A673 (cell line): ENCODE measurements at regions not wholly inside any gene's neighbourhood (a gene's known extent, or its start where the extent isn't known, plus 50 kb on each side); places are given as distances from the start of the nearest gene placed in this dataset.

Experiments used
- BruUV-seq: library from RNA; stranded (reverse); fragments of 400-500 nt; replicated peaks from 2 replicates; lab custom pipeline; 2021; lab: Mats Ljungman, UMichigan
- CTCF ChIA-PET: fragments of 300-600 bp; sonication (Branson Sonifier 250); formaldehyde crosslinking; loops from one replicate; lab custom pipeline; 2022; ENCODE audit warnings: antibody characterized with exemption; lab: Charles Lee
- POLR2A ChIA-PET: fragments of 300-600 bp; sonication (Branson Sonifier 250); formaldehyde crosslinking; loops from one replicate; lab custom pipeline; 2022; ENCODE audit warnings: antibody characterized with exemption; ENCODE audit not compliant: low non-redundant PET; lab: Charles Lee
- DNase-seq: peaks from one replicate; pipeline ENCODE4 v3.0.0-alpha.2; 2015; ENCODE audit warnings: low spot score
- H3K27ac ChIP-seq: fragments of 200-600 bp; sonication (generic); 2 replicates; pipeline ENCODE4 v1.5.1; 2016; ENCODE audit warnings: mixed run types, low read depth, mild to moderate bottlenecking, mixed read lengths, antibody characterized with exemption, low read length; ENCODE audit not compliant: poor library complexity, severe bottlenecking
- H3K27me3 ChIP-seq: fragments of 200-600 bp; sonication (generic); replicated peaks from 2 replicates; pipeline ENCODE4 v1.6.1; 2017; ENCODE audit warnings: mixed run types, low read depth, mild to moderate bottlenecking, mixed read lengths, antibody characterized with exemption, low read length; ENCODE audit not compliant: insufficient read depth, poor library complexity
- H3K36me3 ChIP-seq: fragments of 200-600 bp; sonication (generic); 2 replicates; pipeline ENCODE4 v1.6.1; 2016; ENCODE audit warnings: mixed run types, mild to moderate bottlenecking, mixed read lengths, antibody characterized with exemption, low read length; ENCODE audit not compliant: insufficient read depth, poor library complexity, severe bottlenecking
- H3K4me1 ChIP-seq: fragments of 200-600 bp; sonication (generic); 2 replicates; pipeline ENCODE4 v1.6.1; 2017; ENCODE audit warnings: mixed run types, mild to moderate bottlenecking, mixed read lengths, antibody characterized with exemption, low read length; ENCODE audit not compliant: insufficient read depth, poor library complexity, severe bottlenecking
- H3K4me3 ChIP-seq: fragments of 200-600 bp; sonication (generic); 2 replicates; pipeline ENCODE4 v1.5.1; 2016; ENCODE audit warnings: low read depth, mixed run types, mild to moderate bottlenecking, mixed read lengths, low read length; ENCODE audit not compliant: poor library complexity, severe bottlenecking
- H3K9me3 ChIP-seq: fragments of 200-600 bp; sonication (generic); 2 replicates; pipeline ENCODE4 v1.6.1; 2016; ENCODE audit warnings: mixed run types, low read depth, mild to moderate bottlenecking, mixed read lengths, antibody characterized with exemption, low read length; ENCODE audit not compliant: poor library complexity, severe bottlenecking
- EZH2 ChIP-seq: fragments of 200-600 bp; sonication (generic); IDR thresholded peaks from 2 replicates; pipeline ENCODE4 v1.6.1; 2017; ENCODE audit warnings: borderline replicate concordance, low read depth, mild to moderate bottlenecking, mixed read lengths, antibody characterized with exemption, low read length; ENCODE audit not compliant: poor library complexity, severe bottlenecking
- intact Hi-C: fragments of 100-400 bp; cut with micrococcal nuclease; formaldehyde crosslinking; loops from one replicate; pipeline ENCODE4 v1.10.0; 2022; ENCODE audit not compliant: unreplicated experiment
- TF ChIP-seq, protein P1 (sequence below): fragments of 300-800, 200-600 bp; sonication (generic); conservative IDR thresholded peaks from 2 replicates; pipeline ENCODE4 v1.5.1; 2017; ENCODE audit warnings: low read depth, mild to moderate bottlenecking, antibody characterized with exemption, low read length, moderate library complexity, mixed read lengths

- ChIA-PET CTCF (no interaction called here), POLR2A (no interaction called here)
- no peaks in the 10 kb centered on the region for H3K4me1 ChIP-seq
- H3K9me3 ChIP-seq: no peaks in the 10 kb centered on the region
- H3K36me3 ChIP-seq: no peaks in the 10 kb centered on the region
- H3K27me3 ChIP-seq: no peaks in the 10 kb centered on the region
- no peak overlapping the region for H3K27ac ChIP-seq
- no TSS peak for BruUV-seq
- no peak for DNase-seq
- no peak overlapping the region for H3K4me3 ChIP-seq
- TF ChIP-seq, protein P1, sequence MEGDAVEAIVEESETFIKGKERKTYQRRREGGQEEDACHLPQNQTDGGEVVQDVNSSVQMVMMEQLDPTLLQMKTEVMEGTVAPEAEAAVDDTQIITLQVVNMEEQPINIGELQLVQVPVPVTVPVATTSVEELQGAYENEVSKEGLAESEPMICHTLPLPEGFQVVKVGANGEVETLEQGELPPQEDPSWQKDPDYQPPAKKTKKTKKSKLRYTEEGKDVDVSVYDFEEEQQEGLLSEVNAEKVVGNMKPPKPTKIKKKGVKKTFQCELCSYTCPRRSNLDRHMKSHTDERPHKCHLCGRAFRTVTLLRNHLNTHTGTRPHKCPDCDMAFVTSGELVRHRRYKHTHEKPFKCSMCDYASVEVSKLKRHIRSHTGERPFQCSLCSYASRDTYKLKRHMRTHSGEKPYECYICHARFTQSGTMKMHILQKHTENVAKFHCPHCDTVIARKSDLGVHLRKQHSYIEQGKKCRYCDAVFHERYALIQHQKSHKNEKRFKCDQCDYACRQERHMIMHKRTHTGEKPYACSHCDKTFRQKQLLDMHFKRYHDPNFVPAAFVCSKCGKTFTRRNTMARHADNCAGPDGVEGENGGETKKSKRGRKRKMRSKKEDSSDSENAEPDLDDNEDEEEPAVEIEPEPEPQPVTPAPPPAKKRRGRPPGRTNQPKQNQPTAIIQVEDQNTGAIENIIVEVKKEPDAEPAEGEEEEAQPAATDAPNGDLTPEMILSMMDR: no peak
- TF ChIP-seq EZH2: no peak
- intact Hi-C loops: no loop called here
Observed at GRCh38 chr13:42394711-42395085, 122.7 kb downstream of the AKAP11 start.

DNA sequence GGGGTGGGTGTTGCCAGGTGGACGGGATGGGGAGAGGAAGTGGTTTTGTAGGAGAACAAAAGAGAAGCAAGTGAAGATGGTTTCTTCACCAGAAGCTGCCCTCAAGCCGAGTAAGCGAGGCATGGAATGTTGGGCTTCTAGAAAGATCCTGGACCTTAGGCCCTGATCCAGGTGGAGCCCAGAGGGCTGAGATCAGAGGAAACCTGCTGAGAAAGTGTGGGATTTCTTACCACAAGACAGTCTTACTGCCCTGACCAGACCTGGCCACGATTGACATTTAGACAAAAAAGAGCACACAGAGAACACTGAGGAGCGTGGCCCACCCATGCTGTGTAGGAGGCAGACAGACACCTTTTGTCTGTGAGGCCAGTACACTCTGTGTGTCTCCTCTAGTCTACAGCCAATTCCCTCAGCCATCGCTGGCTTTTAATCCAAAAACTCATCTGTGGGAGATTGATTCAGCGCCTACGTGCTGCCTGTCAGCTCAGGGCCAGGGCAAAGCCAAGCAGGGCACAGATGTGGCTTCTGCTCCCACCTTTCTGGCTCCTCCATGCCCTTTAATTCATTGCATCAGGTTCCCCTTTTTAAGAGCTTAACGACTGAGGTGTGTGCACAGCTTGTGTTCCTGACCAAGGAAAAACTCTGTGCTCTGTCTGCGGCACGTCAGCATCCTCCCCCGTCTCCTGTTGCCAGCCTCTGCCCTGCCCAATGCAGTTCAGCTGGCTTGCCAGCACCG lies 123.3 kb downstream of the AKAP11 start:
- intact Hi-C loops: no loop called here
- H3K27me3 ChIP-seq: no peaks in the 10 kb centered on the region
- no peak for DNase-seq
- no TSS peak for BruUV-seq
- no peak overlapping the region for H3K27ac ChIP-seq
- H3K4me3 ChIP-seq: no peak overlapping the region
- no peak for TF ChIP-seq EZH2
- TF ChIP-seq, protein P1: no peak
- ChIA-PET POLR2A (no interaction called here), CTCF (no interaction called here)
- no peaks in the 10 kb centered on the region for H3K36me3 ChIP-seq
- H3K9me3 ChIP-seq: no peaks in the 10 kb centered on the region
- H3K4me1 ChIP-seq: no peaks in the 10 kb centered on the region

DNA sequence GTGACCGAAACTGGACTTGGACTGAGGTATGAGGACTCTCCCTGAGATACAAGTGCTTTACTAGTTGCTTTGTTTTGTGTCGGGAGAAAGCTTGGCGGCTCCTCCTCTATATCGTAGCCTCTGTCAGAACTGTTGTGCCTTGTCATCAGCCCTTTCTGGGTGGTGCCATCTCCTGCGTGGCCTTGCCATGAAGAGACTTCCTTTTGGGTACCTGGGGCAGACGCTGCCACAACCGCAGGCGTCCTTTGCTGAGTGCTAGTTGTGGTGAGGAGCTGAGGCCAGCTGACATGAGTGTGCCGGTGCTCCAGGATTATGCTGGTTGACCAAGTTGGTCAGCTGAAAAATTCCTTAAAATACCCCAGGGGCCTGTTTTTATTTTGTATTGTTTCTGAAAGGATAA lies 124.5 kb downstream of the AKAP11 start:
- ChIA-PET POLR2A (no interaction called here), CTCF (no interaction called here)
- Histone ChIP-seq H3K9me3 (no peaks in the 10 kb centered on the region), H3K4me3 (no peak overlapping the region), H3K27me3 (no peaks in the 10 kb centered on the region), H3K36me3 (no peaks in the 10 kb centered on the region), H3K27ac (no peak overlapping the region), H3K4me1 (no peaks in the 10 kb centered on the region)
- no peak for DNase-seq
- TF ChIP-seq EZH2: no peak
- TF ChIP-seq, protein P1: no peak
- BruUV-seq: no TSS peak
- intact Hi-C loops: no loop called here
